NCI-H345 treated with DMSO at 0.1 percent for 48 hours (cell line): ENCODE measurements at regions not wholly inside any gene's neighbourhood (a gene's known extent, or its start where the extent isn't known, plus 50 kb on each side); places are given as distances from the start of the nearest gene placed in this dataset.

Experiments used
- DNase-seq: peaks from one replicate; lab custom pipeline; 2025; ENCODE audit not compliant: unreplicated experiment; lab: John Stamatoyannopoulos, UW

GRCh38 chr13:54162069-54162468 is 1133.5 kb downstream of the OLFM4 start:
- DNase-seq, result no peak

GRCh38 chr13:54165581-54166215 is 1137.1 kb downstream of the OLFM4 start:
- peak; percentile 45 for DNase-seq

- no peak for DNase-seq
Observed at GRCh38 chr13:54173996-54174395, 1145.4 kb downstream of the OLFM4 start.

GRCh38 chr13:54175466-54175865 is 1146.9 kb downstream of the OLFM4 start:
- DNase-seq, result no peak

- no peak for DNase-seq
Observed at GRCh38 chr13:54177466-54177865, 1148.9 kb downstream of the OLFM4 start.

- DNase-seq, result no peak
Observed at GRCh38 chr13:54183166-54183565, 1154.6 kb downstream of the OLFM4 start.

GRCh38 chr13:54183728-54184127 is 1155.1 kb downstream of the OLFM4 start:
- no peak for DNase-seq

GRCh38 chr13:54184576-54184975 is 1156.0 kb downstream of the OLFM4 start:
- DNase-seq, result no peak

- DNase-seq, result no peak
Observed at GRCh38 chr13:54185101-54185500, 1156.5 kb downstream of the OLFM4 start.

- DNase-seq, result no peak
Observed at GRCh38 chr13:54185785-54186184, 1157.2 kb downstream of the OLFM4 start.

GRCh38 chr13:54187461-54187860 is 1158.8 kb downstream of the OLFM4 start:
- DNase-seq, result no peak

GRCh38 chr13:54194233-54195024 is 1165.8 kb downstream of the OLFM4 start:
- no peak for DNase-seq

GRCh38 chr13:54196684-54197083 is 1168.1 kb downstream of the OLFM4 start:
- DNase-seq, result no peak

GRCh38 chr13:54198911-54199310 is 1170.3 kb downstream of the OLFM4 start:
- no peak for DNase-seq

GRCh38 chr13:54206626-54207025 is 1178.0 kb downstream of the OLFM4 start:
- no peak for DNase-seq

GRCh38 chr13:54210397-54211049 is 1181.9 kb downstream of the OLFM4 start:
- no peak for DNase-seq

- DNase-seq, result no peak
Observed at GRCh38 chr13:54216221-54216620, 1187.6 kb downstream of the OLFM4 start.

- DNase-seq, result no peak
Observed at GRCh38 chr13:54226876-54227275, 1198.3 kb downstream of the OLFM4 start.

- DNase-seq, result no peak
Observed at GRCh38 chr13:54232700-54233099, 1204.1 kb downstream of the OLFM4 start.

GRCh38 chr13:54234607-54235006 is 1206.0 kb downstream of the OLFM4 start:
- no peak for DNase-seq

GRCh38 chr13:54241719-54242118 is 1213.1 kb downstream of the OLFM4 start:
- peak; percentile 96 for DNase-seq

- DNase-seq, result no peak
Observed at GRCh38 chr13:54248306-54248705, 1219.7 kb downstream of the OLFM4 start.
